ENCODE measurements at regions not wholly inside any gene's neighbourhood (a gene's known extent, or its start where the extent isn't known, plus 50 kb on each side); places are given as distances from the start of the nearest gene placed in this dataset.
A peak's percentile ranks its signal among the peaks of the same experiment; 100 is the strongest.
"Not testable (repeated sequence)": the region's sequence is repeated elsewhere in the genome, so short reads cannot be mapped to it uniquely, and the experiment has no call there.

GRCh38 chr15:38745626-38746025 is 181.0 kb upstream of the RASGRP1 start:
- no peak for ATAC-seq

GRCh38 chr15:38746211-38746610 is 181.6 kb upstream of the RASGRP1 start:
- ATAC-seq, result no peak

- peak; percentile 33 for ATAC-seq
These were observed 184.1 kb upstream of the RASGRP1 start for GRCh38 chr15:38748710-38749109.

- no peak for ATAC-seq
These were observed 186.2 kb upstream of the RASGRP1 start for GRCh38 chr15:38750786-38751185.

- ATAC-seq, result no peak
These were observed 191.1 kb upstream of the RASGRP1 start for GRCh38 chr15:38755718-38756117.

GRCh38 chr15:38756441-38756840 is 191.8 kb upstream of the RASGRP1 start:
- ATAC-seq, result no peak

GRCh38 chr15:38758043-38758442 is 193.4 kb upstream of the RASGRP1 start:
- ATAC-seq, result no peak

- no peak for ATAC-seq
These were observed 197.1 kb upstream of the RASGRP1 start for GRCh38 chr15:38761681-38762080.

GRCh38 chr15:38768970-38769369 is 204.4 kb upstream of the RASGRP1 start:
- no peak for ATAC-seq

GRCh38 chr15:38769492-38769891 is 204.9 kb upstream of the RASGRP1 start:
- ATAC-seq, result no peak

GRCh38 chr15:38774076-38774475 is 209.5 kb upstream of the RASGRP1 start:
- not testable (repeated sequence) for ATAC-seq

GRCh38 chr15:38781196-38781595 is 216.6 kb upstream of the RASGRP1 start:
- no peak for ATAC-seq

GRCh38 chr15:38782156-38782555 is 217.5 kb upstream of the RASGRP1 start:
- ATAC-seq, result no peak

- no peak for ATAC-seq
These were observed 224.3 kb upstream of the RASGRP1 start for GRCh38 chr15:38788918-38789317.

- ATAC-seq, result no peak
These were observed 225.0 kb upstream of the RASGRP1 start for GRCh38 chr15:38789566-38789965.

GRCh38 chr15:38793206-38793810 is 228.7 kb upstream of the RASGRP1 start:
- ATAC-seq, result no peak

- no peak for ATAC-seq
These were observed 231.0 kb upstream of the RASGRP1 start for GRCh38 chr15:38795471-38796245.

- no peak for ATAC-seq
These were observed 232.0 kb upstream of the RASGRP1 start for GRCh38 chr15:38796589-38796988.

- ATAC-seq, result not testable (repeated sequence)
These were observed 232.9 kb upstream of the RASGRP1 start for GRCh38 chr15:38797506-38797905.

- not testable (repeated sequence) for ATAC-seq
These were observed 234.6 kb upstream of the RASGRP1 start for GRCh38 chr15:38799202-38799601.

GRCh38 chr15:38809621-38810020 is 245.0 kb upstream of the RASGRP1 start:
- no peak for ATAC-seq

- no peak for ATAC-seq
These were observed 246.1 kb upstream of the RASGRP1 start for GRCh38 chr15:38810686-38811085.

GRCh38 chr15:38814254-38814653 is 249.6 kb upstream of the RASGRP1 start:
- ATAC-seq, result not testable (repeated sequence)

- no peak for ATAC-seq
These were observed 250.3 kb upstream of the RASGRP1 start for GRCh38 chr15:38814891-38815290.
